ENCODE measurements at regions not wholly inside any gene's neighbourhood (a gene's known extent, or its start where the extent isn't known, plus 50 kb on each side); places are given as distances from the start of the nearest gene placed in this dataset.

GRCh38 chr2:180655842-180656454 lies 324.5 kb upstream of the UBE2E3 start:
- Histone ChIP-seq H3K9me3 (ENCODE audit: control insufficient read depth in 1 of 2, insufficient read depth in 1 of 2, low read depth in 1 of 2, low read length in 2 of 2) (no peaks in the 10 kb centered on the region), H3K4me3 (replicated peaks in 1 of 2; ENCODE audit: low read depth in 1 of 2, low read length in 2 of 2) (0 out of 4 replicates have a peak overlapping the region, but pooled peaks of 1 of the 2 experiments have one; percentile 13), H3K9ac (ENCODE audit: low read length) (no peak overlapping the region), H3K27me3 (ENCODE audit: insufficient read depth, low read length) (no peaks in the 10 kb centered on the region), H3K4me2 (ENCODE audit: low read length) (peak overlapping the region; percentile 70), H3K27ac (ENCODE audit: low read depth, low read length) (no peak overlapping the region), H2AFZ (ENCODE audit: low read depth, low read length, poor library complexity, severe bottlenecking) (peak overlapping the region; percentile 21), H3K36me3 (ENCODE audit: control insufficient read depth in 1 of 2, insufficient read depth in 2 of 2, low read length in 2 of 2) (no peaks in the 10 kb centered on the region), H3K4me1 (ENCODE audit: control insufficient read depth in 1 of 2, insufficient read depth in 2 of 2, low read length in 2 of 2) (peaks cover 14 to 35% of the 10 kb centered on the region in 2 experiments), H3K79me2 (ENCODE audit: insufficient read depth, low read length) (no peaks in the 10 kb centered on the region), H3K9me2 (ENCODE audit: insufficient read depth) (no peaks in the 10 kb centered on the region), H4K20me1 (ENCODE audit: insufficient read depth) (no peaks in the 10 kb centered on the region)
- RAD21 ChIA-PET (ENCODE audit: low non-redundant PET in 1 of 2, low total read pairs in 2 of 2, uncharacterized antibody in 2 of 2, unreplicated experiment in 2 of 2) = interaction anchor here in 1 of 2 experiments (1.5 kb wide), 1 partner anchor 83 kb away, joined by 3 read pairs; no protein-coding TSS in a partner anchor
- CTCF ChIA-PET = no interaction called here
- DNase-seq (ENCODE audit: low read depth, low spot score) (no peak), ATAC-seq (peak; percentile 67)
- POLR2A ChIA-PET = no interaction called here
- TF ChIP-seq ZBTB33 (IDR thresholded peaks at IDR 0.05; ENCODE audit: extremely low read depth, insufficient replicate concordance, low read length) = no peak
- TF ChIP-seq, protein P1, sequence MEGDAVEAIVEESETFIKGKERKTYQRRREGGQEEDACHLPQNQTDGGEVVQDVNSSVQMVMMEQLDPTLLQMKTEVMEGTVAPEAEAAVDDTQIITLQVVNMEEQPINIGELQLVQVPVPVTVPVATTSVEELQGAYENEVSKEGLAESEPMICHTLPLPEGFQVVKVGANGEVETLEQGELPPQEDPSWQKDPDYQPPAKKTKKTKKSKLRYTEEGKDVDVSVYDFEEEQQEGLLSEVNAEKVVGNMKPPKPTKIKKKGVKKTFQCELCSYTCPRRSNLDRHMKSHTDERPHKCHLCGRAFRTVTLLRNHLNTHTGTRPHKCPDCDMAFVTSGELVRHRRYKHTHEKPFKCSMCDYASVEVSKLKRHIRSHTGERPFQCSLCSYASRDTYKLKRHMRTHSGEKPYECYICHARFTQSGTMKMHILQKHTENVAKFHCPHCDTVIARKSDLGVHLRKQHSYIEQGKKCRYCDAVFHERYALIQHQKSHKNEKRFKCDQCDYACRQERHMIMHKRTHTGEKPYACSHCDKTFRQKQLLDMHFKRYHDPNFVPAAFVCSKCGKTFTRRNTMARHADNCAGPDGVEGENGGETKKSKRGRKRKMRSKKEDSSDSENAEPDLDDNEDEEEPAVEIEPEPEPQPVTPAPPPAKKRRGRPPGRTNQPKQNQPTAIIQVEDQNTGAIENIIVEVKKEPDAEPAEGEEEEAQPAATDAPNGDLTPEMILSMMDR (IDR thresholded peaks at IDR 0.05 in 2 of 3, conservative IDR thresholded peaks at IDR 0.05 in 1 of 3; ENCODE audit: borderline replicate concordance in 1 of 3, insufficient read depth in 1 of 3, low read depth in 2 of 3, low read length in 2 of 3) = peak in 2 of 3 experiments; percentile 49 to 53; a peak in 4 of 6 replicates
- intact Hi-C loops (cut with micrococcal nuclease) = no loop called here
- BruUV-seq (replicated peaks) = no TSS peak

- H3K9ac ChIP-seq (ENCODE audit: low read length) = no peak overlapping the region
- ChIA-PET RAD21 (ENCODE audit: low non-redundant PET in 1 of 2, low total read pairs in 2 of 2, uncharacterized antibody in 2 of 2, unreplicated experiment in 2 of 2) (no interaction called here), CTCF (no interaction called here), POLR2A (no interaction called here)
- H3K4me1 ChIP-seq (ENCODE audit: control insufficient read depth in 1 of 2, insufficient read depth in 2 of 2, low read length in 2 of 2) = peaks cover 14 to 35% of the 10 kb centered on the region in 2 experiments
- intact Hi-C loops (cut with micrococcal nuclease) = no loop called here
- H3K79me2 ChIP-seq (ENCODE audit: insufficient read depth, low read length) = no peaks in the 10 kb centered on the region
- no peaks in the 10 kb centered on the region for H3K36me3 ChIP-seq (ENCODE audit: control insufficient read depth in 1 of 2, insufficient read depth in 2 of 2, low read length in 2 of 2)
- no peak overlapping the region for H3K27ac ChIP-seq (ENCODE audit: low read depth, low read length)
- no peaks in the 10 kb centered on the region for H3K9me2 ChIP-seq (ENCODE audit: insufficient read depth)
- ATAC-seq (no peak), DNase-seq (ENCODE audit: low read depth, low spot score) (no peak)
- H4K20me1 ChIP-seq (ENCODE audit: insufficient read depth) = no peaks in the 10 kb centered on the region
- peak overlapping the region; percentile 21 for H2AFZ ChIP-seq (ENCODE audit: low read depth, low read length, poor library complexity, severe bottlenecking)
- H3K27me3 ChIP-seq (ENCODE audit: insufficient read depth, low read length) = no peaks in the 10 kb centered on the region
- TF ChIP-seq JUND (IDR thresholded peaks at IDR 0.05) (no peak), SP1 (IDR thresholded peaks at IDR 0.05; ENCODE audit: low read depth) (peak; percentile 13; the same call in 1 of the 2 replicates), SRF (IDR thresholded peaks at IDR 0.05; ENCODE audit: low read depth) (no peak)
- H3K4me3 ChIP-seq (replicated peaks in 1 of 2; ENCODE audit: low read depth in 1 of 2, low read length in 2 of 2) = no peak overlapping the region
- BruUV-seq (replicated peaks) = no TSS peak
- no peaks in the 10 kb centered on the region for H3K9me3 ChIP-seq (ENCODE audit: control insufficient read depth in 1 of 2, insufficient read depth in 1 of 2, low read depth in 1 of 2, low read length in 2 of 2)
- H3K4me2 ChIP-seq (ENCODE audit: low read length) = peak overlapping the region; percentile 70
These were observed 325.0 kb upstream of the UBE2E3 start for GRCh38 chr2:180655393-180655792.
